HT1080 (cell line): ENCODE measurements at regions not wholly inside any gene's neighbourhood (a gene's known extent, or its start where the extent isn't known, plus 50 kb on each side); places are given as distances from the start of the nearest gene placed in this dataset.
"Not testable (repeated sequence)": the region's sequence is repeated elsewhere in the genome, so short reads cannot be mapped to it uniquely, and the experiment has no call there.

ENCODE experiments used
- DNase-seq: peaks from one replicate; pipeline ENCODE4 v3.0.0-alpha.2; 2015; ENCODE audit warnings: low read depth

GRCh38 chr6:86872810-86873209 lies 64.5 kb upstream of the HTR1E start:
- not testable (repeated sequence) for DNase-seq

- DNase-seq = no peak
Measured at GRCh38 chr6:86871681-86872080, 65.6 kb upstream of the HTR1E start.

DNA sequence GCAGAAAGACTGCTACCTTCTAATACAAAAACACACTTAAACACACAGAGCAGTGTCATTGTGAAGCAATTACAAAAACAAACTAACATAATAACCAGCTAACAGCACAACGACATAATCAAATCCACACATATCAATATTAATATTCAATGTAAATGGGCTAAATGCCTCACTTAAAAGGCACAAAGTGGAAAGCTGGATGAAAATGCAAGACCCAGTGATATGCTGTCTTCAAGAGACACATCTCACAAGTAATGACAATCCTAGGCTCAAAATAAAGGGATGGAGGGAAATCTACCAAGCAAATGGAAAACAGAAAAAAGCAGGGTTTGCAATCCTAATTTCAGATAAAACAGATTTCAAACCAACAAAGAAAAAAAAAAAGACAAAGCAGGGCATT lies 67.8 kb upstream of the HTR1E start:
- no peak for DNase-seq

GRCh38 chr6:86859513-86859912 lies 77.8 kb upstream of the HTR1E start:
- no peak for DNase-seq

GRCh38 chr6:86858970-86859369 lies 78.4 kb upstream of the HTR1E start:
- DNase-seq = no peak

DNA sequence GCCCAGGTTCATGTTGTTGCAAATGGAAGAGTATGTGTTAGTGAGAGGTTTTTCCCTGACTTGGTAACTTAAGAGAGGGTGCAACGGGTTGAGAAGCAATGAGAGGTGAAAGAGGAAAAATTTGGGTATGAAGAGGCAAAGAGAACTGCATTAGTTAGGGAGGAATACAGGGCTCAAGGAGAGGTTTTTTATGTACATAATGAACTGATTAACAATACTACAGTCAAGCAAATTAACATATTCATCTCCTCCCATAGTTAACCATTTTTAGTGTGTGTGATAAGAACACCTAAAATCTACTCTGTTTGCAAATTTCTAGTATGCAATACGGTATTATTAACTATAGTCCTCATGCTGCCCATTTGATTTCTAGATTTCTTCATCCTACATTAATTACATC lies 79.5 kb upstream of the HTR1E start:
- DNase-seq = no peak

GRCh38 chr6:86856937-86857563 lies 80.3 kb upstream of the HTR1E start:
- DNase-seq = no peak

DNA sequence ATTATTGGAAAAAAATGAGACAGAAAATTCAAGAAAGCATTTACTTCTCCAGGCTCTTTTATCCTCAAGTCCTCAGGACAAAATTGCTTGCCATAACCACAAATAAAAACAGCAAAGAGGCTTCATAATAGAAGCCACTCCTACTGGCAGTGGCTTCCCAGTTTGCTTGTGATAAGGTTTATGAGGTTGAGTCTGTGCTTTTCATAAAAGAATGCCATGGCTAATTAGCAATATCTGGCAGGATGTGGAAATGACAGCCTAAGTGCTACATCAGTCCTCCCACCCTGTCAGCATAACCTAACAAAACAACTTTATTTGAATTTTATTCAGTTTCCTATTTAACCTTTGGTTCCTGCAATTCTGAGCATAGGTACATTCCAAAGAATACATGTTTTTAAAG lies 80.9 kb upstream of the HTR1E start:
- DNase-seq = no peak

- no peak for DNase-seq
Measured at GRCh38 chr6:86848986-86849385, 88.3 kb upstream of the HTR1E start.

DNA sequence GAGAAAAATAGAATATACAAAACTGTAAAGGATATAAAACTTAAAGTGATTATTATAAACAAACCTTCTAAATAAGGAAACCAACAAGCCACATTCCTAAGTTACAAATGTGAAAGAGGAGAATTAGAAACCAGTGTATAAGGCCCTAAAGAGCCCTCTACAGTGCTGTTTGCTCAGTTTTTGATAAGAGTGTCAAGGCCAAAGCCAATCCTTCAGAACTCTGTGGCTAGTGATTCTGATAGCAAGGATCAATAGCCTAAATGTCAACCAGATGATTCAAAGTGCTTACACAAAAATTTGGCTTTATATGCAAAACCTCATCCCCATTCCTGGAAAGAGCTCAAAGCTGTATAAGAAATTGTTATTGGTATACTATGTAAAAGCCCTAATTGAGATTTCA lies 104.6 kb upstream of the HTR1E start:
- DNase-seq = no peak

GRCh38 chr6:86825436-86825835 lies 111.9 kb upstream of the HTR1E start:
- DNase-seq = no peak

DNA sequence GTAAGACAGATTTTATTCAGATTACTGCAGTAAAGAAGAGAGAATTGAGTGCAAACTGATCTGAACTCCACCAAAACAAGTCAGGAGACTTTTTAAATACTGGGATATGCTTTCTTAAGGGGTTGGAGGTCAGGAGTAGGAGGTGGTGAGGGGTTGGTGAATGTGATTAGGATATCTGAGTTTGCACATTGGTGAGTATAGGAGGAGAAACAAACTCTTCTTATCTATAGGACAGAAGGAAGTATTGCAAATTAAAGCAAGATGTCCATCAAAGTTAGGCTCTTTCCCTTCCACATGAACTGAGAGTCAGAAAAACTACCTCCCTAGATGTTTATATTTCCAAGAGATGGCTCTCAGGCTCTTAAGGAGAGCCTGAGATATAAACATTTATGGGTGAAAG lies 114.6 kb upstream of the HTR1E start:
- no peak for DNase-seq

GRCh38 chr6:86820750-86821149 lies 116.6 kb upstream of the HTR1E start:
- no peak for DNase-seq

DNA sequence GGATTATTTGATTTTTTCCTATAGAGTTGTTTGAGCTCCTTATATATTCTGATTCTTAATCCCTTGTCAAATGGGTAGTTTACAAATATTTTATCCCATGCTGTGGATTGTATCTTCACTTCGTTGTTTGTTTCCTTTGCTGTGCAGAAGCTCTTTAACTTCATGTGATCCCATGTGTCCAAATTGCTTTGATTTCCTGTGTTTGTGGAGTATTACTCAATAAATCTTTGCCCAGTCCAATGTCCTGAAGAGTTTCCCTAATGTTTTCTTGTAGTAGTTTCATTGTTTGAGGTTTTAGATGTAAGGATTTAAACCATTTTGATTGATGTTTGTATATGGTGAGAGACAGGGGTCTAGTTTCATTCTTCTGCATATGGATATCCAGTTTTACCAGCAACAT lies 143.7 kb upstream of the HTR1E start:
- no peak for DNase-seq

GRCh38 chr6:86791476-86791875 lies 145.9 kb upstream of the HTR1E start:
- DNase-seq = no peak

GRCh38 chr6:86789779-86790411 lies 147.4 kb upstream of the HTR1E start:
- DNase-seq = no peak

DNA sequence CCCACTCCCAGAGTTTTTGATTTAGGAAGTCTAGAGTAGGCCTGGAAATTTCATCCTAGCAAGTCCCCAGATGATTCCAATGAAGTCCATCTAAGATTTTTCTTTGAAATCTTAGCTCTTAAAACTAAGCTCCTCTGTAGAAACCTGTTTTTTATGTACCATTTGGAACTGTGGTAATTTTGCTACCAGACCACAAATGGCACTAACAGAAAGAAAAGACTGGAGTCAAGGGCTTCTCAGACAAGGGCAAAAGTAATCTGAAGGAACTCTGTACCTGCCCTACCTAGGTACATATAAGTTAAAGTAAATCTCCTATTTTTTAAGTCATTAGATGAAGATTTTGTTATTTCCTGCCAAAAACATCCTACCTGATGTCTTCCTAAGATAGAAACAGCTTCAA lies 155.0 kb upstream of the HTR1E start:
- DNase-seq = no peak

- DNase-seq = no peak
Measured at GRCh38 chr6:86780923-86781322, 156.4 kb upstream of the HTR1E start.

DNA sequence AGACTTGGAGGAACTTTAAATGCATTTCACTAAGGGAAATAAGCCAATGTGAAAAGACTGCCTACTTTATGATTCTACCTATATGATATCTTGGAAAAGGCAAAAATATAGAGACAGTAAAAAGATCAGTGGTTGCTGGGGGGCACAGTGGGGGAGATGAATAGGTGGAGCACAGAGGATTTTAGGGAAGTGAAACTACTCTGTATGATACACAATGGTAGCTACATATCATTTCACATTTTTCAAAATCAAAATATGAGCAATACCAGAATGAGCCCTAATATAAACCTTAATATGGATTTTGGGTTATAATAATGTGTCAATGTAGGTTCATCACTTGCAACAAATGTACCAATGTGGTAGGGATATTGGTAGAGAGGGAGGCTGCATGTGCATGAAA lies 161.4 kb upstream of the HTR1E start:
- no peak for DNase-seq

DNA sequence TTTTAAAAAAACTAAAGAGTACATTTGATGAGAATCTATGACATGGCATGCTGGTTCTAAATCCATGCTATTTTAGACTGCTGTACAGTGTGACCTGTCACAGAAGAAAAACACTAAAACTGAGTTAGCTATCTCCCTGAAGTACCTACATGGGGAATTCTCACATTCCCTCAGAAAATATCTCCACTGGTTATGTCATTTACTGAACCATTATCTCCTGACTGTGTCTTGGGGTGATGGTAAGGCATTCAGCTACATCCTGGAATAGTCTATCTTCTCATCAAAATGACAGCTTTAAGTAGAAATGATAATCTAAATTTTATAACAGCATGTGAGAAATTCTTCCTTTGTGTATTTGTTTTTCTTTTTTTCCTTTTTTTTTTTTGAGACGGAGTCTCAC lies 172.1 kb upstream of the HTR1E start:
- DNase-seq = no peak

- not testable (repeated sequence) for DNase-seq
Measured at GRCh38 chr6:86759953-86760352, 177.4 kb upstream of the HTR1E start.

GRCh38 chr6:86756640-86757229 lies 180.6 kb upstream of the HTR1E start:
- DNase-seq = no peak

DNA sequence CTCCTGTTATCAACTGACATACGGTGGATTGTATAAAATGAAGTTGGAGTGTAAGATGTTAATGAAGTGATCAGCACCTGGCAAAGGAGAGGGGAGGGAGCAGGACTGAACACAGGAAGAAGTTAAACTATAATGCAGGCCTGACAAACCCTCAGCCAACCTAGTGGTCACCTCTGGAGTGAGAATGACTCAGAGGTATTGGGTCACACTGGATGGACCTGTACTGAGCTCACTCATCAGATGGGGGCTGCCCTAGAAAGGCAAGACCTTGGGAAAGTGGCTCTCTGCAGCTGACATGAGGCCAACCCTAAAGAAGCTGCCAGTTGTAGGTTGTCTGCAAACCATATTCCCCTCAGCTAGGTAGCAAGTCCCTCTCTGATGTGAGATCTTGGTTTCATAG lies 193.3 kb upstream of the HTR1E start:
- no peak for DNase-seq
